ENCODE measurements at regions not wholly inside any gene's neighbourhood (a gene's known extent, or its start where the extent isn't known, plus 50 kb on each side); places are given as distances from the start of the nearest gene placed in this dataset.

DNA sequence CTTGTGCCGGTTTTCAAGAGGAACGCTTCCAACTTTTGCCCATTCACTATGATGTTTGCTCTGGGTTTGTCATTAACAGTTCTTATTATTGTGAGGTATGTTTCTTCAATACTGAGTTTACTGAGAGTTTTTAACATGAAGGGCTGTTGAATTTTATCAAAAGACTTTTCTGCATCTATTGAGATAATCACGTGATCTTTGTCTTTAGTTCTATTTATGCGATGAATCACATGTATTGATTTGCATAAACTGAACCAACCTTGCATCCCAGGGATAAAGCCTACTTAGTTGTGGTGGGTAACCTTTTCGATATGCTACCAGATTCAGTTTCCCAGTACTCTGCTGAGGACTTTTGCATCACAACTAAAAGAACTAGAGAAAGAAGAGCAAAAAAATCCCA is 318.0 kb downstream of the GASK1B start:
- no peak for DNase-seq

DNA sequence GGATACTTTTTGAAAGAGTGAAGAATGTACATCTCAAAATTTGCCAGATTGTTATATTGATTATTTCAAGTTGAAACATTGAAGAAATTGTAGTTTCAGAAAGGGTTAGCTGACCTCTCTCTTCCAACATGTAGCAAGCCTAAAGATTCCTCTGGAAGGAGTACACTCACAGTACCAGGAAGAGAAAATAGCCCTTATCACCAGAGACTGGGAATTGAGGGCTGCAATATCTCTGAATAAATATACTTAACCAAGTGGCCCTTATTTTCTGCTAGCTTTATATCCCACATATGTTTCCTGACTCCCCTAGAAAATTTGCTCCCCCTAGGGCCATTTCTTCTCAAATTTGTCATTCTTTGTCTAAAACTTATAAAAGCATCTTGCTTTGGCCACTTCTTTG is 332.2 kb downstream of the GASK1B start:
- DNase-seq, result no peak

DNA sequence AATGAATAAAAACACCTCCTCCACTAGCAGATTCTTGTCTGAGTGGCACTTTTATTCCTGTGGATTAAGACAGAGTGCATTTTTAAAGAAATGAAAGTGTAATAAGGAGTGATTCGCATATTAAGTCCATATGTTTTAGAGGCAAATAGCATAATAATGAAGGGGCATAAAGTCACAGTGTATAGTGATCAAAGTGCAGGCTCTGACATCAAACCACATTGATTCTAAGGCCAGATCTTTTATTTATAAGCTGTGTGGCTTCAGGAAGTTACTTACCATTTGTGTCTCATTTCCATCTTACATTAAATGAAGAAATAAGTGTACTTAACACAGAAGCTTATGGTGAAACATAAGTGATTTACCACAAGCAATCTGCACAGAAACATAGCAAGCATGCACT is 332.8 kb downstream of the GASK1B start:
- DNase-seq, result no peak

DNA sequence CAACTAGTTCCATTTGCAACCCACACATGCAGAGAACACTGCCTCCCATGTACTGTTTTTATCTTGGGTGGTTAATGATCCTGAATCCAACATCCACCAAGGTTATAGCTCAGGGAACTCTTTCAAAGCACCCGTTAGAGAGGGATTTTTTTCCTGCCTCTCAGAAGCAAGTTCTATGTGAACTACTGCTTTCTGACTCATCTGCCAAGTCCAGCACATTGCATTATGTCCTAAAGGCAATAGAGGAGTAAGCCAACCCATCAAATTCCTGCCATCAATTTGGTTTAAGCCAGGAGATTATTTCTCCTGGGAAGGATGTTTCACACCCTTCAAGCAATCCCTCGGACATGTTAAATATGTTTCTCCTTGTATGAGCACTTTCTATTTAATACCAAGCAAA is 334.5 kb downstream of the GASK1B start:
- no peak for DNase-seq

DNA sequence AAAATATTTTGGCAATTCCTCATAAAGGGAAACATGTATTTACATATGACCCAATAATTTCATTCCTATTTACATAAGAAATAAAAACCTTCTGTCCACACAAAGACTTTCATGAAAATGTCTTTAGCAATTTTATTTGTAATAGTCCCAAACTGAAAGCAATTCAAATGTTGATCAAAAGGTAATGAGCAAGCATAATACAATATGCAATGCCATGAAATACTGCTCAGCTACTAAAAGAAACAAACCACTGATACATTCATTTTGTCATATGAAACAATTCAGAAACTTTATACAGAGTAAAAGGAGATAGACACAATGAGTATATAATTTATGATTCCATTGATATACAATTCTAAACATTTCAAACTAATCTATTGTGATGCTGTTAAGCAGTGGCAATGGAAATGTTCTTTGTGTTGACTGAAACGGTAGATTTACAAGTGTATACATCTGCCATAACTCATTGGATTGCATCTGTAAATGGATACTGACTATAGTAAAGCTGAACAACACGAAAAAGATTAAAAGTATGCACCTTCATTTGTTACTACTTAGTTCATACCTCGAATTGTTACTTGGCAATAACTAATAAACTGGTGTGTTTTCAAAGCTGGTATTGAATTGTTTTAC is 335.6 kb downstream of the GASK1B start:
- DNase-seq, result no peak

DNA sequence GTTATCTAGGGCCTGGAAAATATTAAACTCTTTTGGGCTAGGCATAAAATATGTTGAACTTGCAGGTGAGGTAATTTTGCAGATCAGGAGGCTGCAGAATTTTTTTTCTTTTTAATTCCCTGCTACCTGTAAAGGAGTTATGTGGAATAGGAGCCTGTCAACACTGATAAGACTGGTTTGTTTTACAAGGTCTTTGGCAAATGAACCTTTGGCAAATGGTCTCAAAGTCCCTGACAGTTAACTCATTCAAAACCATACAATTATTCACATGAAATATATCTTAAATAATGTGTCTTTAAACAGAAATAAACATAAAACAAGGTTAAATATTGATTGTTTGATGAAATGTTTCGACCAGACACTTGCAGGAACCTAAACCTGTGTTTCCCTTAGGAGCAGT is 340.2 kb downstream of the GASK1B start:
- no peak for DNase-seq

DNA sequence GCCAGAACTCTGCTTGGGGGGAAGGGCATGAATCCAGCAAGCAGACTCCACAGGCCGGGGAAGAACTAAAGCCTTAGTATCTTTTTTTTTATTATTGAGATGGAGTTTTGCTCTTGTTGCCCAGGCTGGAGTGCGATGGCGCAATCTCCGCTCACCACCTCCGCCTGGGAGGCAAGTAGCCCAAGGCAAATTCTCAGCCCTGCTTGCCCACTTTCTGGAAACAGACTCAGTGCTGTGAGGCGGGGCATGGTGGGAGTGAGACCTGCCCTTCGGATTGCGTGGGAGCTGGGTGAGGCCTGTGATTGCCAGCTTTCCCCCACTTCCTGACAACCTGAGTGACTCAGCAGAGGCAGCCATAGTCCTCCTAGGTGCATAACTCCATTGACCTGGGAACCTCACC is 348.8 kb downstream of the GASK1B start:
- DNase-seq, result no peak

DNA sequence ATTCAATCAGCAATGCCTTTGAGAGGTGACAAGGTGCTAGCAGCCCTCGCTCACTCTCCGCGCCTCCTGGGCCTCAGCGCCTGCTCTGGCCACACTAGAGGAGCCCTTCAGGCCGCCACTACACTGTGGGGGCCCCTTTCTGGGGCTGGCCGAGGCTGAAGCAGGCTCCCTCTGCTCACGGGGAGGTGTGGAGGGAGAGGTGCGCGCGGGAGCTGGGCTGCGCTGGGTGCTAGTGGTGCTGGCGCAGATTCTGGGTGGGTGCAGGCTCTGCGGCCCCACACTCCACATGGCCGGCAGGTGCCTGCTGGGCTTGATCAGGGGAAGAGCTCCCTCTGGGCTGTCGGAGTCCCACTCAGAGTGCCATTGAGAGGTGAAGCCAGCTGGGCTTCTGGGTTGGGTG is 351.0 kb downstream of the GASK1B start:
- no peak for DNase-seq

DNA sequence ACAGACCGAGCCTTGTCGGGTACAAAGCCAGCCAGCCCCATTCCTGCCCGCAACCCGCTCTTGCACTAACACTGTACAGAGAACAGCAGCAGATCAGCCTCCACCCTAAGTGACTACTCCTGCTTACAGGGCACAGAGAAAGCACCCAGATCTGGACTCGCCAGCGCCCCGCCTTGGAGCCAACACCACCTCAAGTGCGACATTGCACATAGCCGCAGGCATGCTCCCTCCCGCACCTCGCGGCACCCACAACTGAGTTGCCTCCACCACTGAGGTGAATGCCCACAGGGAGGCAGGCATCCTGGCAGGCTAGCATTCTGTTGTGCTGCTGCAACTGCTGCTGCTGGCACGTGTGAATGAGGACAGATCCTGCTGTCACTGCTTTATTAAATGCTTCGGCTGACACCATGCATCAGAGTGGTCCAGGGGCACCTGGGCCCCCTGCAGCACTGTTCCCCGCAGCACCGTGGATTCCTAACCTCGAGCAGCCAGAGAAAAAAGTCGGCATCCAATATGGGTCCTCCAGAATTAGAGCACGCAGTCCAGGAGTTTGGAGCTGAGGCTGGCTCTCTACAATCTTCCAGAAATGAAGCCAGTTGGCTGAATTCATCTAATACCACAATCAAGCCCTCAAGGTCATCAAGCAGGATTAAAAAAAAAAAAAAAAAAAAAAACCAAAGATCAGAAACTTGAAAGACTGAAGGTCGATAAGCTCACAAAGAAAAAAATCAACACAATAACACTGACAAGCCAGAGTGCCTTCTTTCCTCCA is 352.9 kb downstream of the GASK1B start:
- no peak for DNase-seq

DNA sequence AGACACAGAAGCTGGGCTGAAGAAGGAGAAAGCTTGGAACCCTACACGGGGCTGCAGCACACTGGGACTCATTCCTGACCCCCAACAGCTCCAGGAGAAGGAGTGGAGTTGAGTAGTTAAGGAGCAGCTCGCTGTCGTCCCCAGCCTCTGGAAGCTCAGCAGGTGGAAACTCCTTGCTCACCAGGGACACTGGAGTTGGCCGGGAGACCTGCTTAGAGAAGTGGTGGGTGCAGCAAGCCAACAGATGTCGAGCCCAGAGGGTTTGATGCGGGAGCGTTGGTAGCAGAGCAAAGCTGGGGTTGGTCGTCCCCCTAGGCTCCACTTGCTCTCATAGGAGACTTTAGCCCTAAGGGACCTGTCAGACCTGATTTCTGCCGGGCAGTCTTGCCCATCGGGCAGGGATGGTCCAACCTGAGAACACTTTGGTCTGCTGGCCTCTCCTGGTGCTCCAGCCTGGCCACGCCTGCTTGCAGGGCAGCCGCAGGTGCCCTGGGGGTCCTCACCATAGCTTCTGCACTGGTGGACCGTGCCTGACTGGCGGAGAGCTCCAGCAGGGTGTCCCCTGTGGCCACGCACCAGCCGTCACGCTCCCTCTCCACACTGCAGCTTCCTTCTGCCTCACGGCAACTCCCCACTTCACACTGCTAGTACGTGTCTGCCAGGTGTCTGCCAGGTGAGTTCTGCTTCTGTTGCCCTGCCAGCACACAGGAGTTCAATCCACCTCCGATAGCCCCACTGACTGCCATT is 353.7 kb downstream of the GASK1B start:
- DNase-seq, result no peak

DNA sequence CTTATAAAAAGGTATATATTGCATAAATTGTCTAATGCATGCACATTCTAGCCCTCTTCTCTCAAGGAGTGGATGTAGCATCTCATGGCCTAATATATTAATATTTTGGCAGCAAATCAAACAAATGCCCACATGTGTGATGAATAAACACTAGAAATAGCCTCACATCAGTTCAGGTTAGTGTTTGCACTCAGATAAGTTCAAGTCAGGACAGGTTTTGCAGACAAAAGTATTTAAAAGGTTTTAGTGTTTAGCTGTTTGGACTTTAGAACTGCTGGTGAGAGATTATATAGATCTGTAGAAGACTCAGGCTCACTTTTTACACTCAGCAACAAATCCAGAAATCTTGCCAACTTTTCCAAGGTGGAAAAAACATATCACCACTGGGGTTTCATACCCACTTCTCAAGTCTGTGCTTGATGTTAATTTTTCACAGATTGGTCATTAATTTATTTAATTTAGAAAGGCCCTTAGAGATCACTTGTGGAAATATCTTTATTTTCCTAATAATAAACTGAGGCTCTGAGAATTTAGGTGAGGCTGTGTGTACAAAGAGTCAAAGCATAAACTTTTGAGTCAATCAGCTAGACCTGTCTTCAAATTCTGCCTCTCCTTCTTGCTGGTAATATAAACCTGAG is 362.6 kb downstream of the GASK1B start:
- no peak for DNase-seq

DNA sequence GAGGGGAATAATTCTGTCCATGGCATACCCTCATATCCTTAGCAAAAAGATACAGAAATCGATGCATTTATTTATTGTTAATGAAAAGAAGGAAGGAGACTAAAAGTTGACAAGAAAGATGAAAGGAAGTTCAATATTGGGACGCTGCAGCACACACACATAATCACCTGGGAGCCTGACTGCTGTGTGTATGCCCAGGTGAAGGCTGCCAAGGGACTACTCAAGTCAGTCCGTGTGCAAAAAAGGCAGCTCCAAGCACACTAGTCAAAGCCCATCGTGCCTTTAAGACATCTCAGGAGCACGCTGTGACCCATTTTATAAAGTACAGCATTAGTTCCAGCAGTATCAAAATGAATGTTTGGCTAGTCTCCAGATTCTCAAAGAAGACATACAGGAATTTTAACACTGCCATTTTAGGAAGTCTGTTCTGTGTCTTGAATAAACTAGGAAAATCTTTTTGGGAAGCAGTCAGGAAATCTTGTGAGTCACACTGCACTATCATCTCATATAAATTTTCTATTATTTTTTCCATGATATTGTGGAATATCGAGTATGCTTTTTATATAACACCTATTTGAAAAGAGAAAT is 363.9 kb downstream of the GASK1B start:
- no peak for DNase-seq

DNA sequence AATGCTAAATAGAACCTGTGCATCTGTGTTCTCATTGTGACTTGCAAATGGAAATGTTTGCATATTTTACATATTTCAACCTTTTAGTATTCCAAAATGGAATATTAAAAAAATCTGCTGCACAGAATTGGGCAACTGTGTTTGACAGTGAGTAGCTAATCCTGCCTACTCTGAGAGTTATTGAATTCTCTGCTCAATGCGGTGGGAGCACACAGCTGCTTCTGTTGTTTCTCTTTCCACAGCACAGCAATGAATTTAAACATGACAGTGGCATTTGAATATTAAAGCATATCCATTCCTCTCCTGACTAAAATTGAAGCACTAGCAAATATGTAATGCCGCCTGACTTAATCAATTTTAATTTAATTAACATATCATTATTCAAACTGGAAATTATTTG is 366.6 kb downstream of the GASK1B start:
- no peak for DNase-seq

DNA sequence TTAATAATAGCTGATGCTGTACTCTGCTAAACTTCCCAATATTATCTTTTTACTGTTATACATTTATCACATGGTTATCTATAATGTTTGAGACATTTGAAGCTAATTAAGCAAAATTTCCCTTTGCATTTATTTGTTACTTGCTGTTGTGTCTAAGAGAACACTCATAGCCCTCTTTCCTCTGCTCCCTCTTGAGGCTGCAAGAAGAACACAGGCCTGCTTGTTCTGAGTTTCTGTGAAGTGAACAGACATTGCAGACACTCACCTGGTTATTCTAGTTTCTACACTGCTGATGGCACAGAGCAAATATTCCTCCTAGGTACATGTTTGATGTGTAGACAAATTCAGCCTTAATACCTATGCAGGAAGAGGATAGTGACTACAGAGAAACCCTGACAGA is 367.8 kb downstream of the GASK1B start:
- DNase-seq, result no peak

DNA sequence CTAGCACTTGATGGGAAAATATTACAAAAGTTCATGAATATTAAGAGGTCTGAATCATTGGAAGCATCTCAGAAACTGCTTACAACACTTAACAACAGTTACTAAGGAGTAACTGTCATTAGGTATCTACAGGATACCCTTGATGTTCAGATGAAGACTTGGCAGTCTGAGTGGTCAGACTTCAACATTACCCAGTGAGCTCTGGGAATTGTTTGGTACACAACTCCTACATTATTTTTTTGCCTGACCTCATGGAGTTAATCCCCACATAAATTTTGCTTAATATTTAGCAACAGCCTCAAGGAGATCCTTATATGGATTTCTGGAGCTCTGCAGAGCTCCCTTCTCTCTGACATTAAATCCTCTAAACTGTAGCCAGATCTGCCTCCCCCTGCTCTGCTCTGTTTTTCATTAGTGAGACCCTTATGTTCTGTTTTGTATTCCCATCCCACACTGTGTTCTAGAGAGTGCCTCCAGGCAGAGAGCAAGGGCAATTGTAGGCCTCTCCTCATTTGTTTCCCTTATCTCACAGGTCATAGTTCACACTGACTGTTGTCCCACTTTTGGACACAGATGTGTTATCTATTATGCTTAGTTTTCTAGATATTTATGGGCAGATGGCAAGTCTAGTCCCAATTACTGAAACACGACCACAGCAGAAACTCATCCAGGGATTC is 368.8 kb downstream of the GASK1B start:
- no peak for DNase-seq

DNA sequence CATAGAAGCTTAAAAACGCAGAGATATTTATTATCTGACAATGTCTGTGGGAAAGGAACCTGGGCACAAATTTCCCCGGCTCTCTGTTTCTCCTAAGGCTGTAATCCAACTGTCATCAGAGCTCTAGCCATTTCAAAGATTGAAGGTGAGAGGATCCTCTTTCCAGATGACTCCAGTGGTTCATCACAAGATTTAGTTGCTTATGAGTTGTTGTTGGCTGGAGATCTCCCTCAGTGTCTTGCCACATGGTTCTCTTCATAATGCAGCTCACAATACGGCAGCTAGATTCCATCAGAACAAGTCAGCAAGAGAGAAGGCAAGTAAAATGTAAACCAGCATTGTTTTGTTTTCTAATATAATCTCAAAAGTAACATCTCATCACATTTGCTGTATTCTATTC is 369.4 kb downstream of the GASK1B start:
- DNase-seq, result no peak

DNA sequence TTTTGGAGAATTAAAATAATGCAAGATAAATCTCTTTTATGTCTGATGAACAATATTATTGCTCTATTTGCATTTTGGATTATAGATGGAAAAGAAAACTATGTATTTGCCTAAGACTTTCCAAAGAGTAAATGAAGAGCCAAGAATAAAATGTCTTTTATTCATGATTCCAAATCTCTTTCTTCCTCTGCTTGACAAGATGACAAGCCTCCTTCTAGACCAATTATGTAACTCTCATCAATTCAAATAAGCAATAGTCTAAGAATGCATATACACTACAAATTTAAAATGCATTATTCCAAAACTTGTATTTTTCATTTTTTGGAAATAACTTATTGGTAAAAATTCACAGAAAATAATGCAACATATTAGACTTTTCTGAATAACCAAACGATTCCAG is 377.3 kb downstream of the GASK1B start:
- DNase-seq, result no peak

DNA sequence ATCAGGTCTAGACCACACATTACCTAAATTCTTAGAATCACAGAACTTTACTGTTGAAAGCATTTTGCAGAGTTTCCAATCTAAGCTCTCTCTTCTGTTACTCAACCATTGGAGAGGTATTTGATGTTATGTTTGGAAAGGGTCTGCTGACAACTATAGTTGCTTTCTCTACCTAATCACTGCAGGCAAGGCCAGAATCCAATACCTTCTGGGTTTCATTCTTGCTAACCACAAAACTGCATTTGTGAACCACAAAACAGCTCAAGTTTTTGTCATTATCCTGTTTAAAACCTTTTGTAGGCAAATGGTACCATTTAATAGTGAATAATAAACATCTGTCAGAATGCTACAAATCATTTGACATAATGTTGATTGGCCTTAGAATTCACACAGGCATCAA is 380.1 kb downstream of the GASK1B start:
- DNase-seq, result no peak

DNA sequence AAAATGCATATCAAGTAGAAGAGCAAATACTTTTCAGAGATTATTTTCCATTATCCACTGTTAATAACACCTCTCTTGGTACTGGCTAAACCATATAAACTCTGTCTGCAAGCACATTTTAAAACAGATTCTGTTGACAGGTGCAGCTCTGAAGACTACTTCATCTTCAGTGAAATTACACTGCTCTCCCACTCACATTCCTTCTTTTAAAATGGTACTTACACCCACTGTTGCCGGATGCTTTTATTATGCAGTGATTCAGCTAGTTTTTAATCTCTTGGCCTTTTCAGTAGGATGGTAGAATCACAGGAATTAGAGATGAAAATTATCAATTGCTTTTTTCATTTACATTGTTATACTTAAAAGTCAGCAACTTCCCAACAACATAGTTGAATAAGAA is 381.6 kb downstream of the GASK1B start:
- no peak for DNase-seq

DNA sequence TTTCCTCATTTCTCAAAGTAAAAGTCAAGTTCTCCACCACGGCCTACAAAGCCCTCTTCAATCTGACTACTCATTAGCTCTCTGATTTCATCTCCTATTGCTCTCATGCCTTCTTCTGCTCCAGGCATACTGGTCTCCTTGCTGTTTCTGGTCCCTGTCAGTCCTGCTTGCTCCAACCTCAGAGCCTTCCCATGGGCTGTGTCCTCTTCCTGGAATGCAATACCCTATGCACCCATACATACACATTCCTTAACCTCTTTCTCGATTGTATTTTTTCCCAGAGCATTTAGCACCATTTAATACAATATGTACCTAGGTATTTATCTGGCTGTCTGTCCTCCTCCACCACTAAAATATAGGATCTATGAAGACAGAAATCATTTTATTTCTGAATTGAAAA is 385.2 kb downstream of the GASK1B start:
- DNase-seq, result no peak

DNA sequence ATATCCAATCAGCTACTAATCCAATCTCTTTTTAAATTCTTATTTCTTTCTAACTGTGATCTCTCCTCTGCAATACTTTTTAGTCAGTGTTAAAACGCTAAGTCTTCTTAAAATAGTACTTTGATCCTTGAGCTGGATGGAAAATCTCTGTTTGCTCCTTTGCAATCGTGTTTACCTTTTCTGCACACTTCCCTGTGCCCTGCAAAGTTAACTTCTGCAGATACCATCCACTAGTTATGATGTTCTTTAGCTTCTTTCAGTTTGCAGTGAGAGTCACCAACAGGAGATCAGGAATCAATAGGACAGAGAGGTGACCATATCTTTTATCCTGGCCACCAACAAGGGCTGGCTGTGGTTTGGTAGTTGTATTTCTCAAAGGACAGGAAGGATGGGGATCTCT is 391.5 kb downstream of the GASK1B start:
- no peak for DNase-seq

DNA sequence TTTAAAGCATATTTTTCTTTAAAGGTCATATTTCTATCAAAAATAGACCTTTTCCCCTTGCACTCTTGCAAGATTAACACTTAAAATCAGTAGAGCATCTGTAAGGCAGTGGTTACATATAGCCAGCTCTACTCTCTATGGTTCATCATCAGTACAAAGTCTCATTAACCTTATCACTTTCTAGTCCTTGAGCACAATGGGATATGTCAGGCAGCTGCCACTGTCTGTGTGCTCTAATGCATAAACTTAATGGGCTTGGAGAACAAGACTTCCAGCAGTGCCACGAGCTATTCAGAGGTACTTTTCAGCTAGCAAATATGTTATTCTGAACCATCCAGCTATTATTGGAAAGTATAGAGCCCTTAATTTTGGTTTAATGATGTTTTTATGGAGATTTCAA is 393.7 kb downstream of the GASK1B start:
- no peak for DNase-seq

Measured in suppressor macrophage treated with lipopolysaccharide for 4 hours (primary cell).